ENCODE measurements at regions not wholly inside any gene's neighbourhood (a gene's known extent, or its start where the extent isn't known, plus 50 kb on each side); places are given as distances from the start of the nearest gene placed in this dataset.

DNA sequence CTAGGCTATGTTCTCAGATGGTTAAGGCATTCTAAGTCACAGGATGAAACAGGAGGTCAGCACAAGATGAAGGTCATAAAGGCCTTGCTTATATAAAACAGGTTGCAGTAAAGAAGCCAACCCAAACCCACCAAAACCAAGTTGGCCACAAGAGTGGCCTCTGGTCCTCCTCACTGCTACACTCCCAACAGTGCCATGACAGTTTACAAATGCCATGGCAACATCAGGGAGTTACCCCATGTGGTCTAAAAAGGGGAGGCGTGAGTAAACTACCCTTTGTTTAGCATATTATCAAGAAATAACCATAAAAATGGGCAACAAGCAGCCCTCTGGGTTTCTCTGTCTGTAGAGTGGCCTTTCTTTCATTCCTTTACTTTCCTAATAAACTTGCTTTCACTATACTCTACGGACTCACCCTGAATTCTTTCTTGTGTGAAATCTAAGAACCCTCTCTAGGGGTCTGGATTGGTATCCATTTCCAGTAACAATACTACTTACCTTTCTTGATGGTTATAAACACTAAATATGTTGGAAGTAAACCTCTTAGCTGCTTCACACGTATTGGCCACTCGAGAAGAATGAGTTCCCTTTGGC, 1237.9 kb downstream of the FAM181B start:
- no peak for DNase-seq

DNA sequence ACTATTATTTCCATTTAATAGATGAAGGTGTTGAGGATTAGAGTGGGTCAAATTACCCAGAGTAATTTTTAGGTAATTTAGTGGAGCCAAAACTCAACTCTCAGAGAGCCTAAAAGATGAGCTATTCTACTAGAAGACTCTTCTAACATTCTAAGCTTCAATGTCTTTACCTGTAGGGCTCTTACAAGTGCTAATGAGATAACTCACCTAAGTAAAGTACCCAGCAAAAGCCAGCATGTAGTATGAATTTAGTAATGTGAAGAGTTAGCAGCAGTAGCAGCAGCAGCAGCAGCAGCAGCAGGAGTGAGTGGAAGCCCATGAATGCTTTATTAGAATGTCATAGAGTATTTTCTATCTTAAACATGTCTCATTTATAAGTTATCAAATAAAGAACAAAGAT, 1239.2 kb downstream of the FAM181B start:
- no peak for DNase-seq

DNA sequence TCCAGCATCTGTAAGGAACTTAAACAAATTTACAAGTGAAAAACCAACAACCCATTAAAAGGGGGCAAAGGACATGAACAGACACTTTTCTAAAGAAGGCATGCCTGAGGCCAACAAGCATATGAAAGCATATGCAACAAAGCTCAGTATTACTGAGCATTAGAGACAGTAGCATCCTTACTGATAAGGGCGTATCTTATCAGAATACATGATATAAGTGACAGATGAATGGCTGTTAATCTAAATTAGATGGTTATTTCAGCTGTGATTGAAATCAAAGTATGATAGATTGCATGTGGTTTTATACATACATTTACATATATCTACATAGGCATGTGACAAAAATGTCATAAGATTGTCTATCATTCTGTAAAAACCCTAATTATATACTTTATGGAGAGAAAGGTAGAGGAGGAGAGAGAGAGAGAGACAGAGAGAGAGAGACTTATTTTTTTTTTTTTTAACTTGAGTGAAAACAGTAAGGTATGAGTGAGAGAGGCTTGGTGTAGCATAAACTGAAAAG, 1240.7 kb downstream of the FAM181B start:
- DNase-seq = no peak

- DNase-seq = no peak
Observed at GRCh38 chr11:81487109-81487508, 1246.6 kb downstream of the FAM181B start.

DNA sequence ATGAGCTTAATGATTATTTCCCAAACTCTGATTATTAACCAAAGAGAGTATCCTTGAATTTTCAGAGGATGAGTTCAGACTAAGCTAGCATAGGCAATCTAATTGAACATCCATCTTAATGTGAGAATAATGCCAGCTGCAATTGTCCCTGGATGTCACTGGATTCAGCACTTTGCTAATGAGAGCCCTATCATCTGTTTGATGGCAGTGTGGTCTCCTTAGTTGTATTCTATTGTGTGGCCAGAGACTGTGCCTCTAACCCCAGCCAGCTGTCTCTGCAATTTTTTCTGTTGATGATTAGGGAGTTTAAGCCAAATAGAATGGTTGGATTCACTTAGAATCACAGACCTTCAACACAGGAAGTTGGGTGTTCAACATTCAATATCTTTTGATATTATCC, 1249.5 kb downstream of the FAM181B start:
- DNase-seq = peak; percentile 23

GRCh38 chr11:81477277-81477676, 1256.4 kb downstream of the FAM181B start:
- no peak for DNase-seq

DNA sequence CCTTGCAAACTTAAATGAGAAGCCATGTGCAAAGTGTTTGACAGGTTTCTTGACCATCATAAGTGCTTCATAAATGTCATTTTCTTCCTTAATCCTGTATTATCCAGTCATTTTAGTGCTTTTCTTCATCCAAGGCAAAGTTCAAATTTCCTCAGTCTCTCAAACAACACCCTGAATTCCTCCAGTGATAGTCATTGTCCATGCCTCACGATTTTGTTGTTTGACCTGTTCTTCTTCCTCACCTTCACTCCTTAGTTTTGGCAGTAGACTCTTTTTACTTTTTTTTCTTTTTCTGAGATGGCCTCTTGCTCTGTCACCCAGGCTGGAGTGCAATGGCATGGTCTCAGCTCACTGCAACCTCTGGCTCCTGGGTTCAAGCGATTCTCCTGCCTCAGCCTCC, 1257.3 kb downstream of the FAM181B start:
- no peak for DNase-seq

DNA sequence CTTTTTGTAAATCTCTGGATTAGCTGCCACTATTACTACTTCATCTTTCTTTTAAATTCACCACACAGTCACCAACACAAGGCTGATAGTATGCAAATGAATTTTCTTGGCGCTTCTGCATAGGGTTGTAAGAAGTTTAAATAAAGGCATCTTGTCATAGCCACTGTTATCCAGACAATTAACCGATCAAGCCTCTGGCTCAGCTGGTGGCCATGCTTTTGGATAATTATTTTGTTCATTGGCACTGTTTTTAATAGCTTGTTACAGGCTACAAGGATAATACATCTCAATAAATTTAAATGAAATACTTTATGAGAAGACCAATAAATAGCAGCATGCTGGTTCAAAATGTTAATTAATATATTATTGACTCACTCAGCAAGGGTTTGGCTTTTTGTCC, 1261.0 kb downstream of the FAM181B start:
- no peak for DNase-seq

DNA sequence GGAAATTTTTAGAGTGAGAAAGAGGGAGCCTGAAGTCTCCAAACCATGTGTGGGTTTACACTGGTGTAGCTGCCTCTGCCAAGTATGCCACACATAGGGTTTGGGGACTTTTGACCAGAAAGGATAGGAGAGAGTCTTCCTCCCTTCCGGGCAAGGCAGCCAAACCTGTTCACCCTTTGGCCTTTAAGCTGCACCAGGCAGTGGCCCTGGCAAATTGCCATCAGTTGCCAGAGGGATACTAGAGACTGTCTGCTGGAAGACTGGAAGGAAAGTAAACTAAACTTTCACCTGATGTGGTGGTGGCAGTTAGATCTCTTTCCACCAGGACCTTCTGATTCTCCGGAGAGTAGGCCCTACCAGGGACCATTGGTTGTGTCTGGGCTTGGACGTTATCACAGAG, 1263.2 kb downstream of the FAM181B start:
- DNase-seq = peak; percentile 25

- no peak for DNase-seq
Observed at GRCh38 chr11:81459766-81460306, 1273.8 kb downstream of the FAM181B start.

- DNase-seq = no peak
Observed at GRCh38 chr11:81449588-81450156, 1284.0 kb downstream of the FAM181B start.

- no peak for DNase-seq
Observed at GRCh38 chr11:81444297-81444696, 1289.4 kb downstream of the FAM181B start.

GRCh38 chr11:81432333-81432732, 1301.3 kb downstream of the FAM181B start:
- DNase-seq = no peak

- no peak for DNase-seq
Observed at GRCh38 chr11:81424822-81425221, 1308.8 kb downstream of the FAM181B start.

DNA sequence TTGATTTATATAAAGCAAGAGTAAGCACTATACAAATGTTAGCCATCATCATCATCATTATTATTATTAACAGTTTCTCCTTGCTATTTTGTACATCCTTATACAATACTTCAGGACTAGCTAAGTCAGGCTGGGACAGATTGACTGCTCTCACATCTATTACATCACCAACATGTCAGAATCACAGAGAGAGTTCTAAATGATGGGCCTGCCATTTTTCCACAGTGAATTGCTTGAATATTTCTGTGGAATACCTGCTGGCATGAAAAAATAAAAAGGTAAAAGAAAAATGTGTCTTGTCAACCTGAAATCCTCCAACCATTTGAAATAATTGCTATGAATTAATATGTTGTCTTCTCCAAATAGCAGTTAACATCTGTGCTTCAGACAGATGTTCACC, 1311.3 kb downstream of the FAM181B start:
- no peak for DNase-seq

DNA sequence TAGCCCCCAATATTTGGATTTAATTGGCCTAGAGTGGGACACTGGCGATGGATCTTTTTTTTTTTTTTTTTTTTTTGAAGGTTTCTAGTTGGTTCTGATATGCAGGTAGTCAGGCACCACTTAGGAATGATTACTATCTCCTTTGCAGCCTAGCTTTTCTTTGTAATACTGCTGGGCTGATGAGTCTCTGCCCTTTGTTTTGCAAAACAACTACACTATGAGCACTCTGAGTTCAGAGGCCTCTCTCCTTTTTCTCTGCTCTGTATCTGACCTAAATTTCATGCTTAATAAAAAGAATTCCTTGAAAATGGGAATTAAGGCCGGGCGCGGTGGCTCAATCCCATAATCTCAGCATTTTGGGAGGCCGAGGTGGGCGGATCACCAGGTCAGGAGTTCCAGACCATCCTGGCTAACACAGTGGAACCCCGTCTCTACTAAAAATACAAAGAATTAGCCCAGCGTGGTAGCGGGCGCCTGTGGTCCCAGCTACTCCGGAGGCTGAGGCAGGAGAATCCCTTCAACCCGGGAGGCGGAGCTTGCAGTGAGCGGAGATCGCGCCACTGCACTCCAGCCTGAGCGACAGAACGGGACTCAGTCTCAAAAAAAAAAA, 1312.3 kb downstream of the FAM181B start:
- DNase-seq = no peak

- no peak for DNase-seq
Observed at GRCh38 chr11:81420668-81421250, 1312.9 kb downstream of the FAM181B start.

DNA sequence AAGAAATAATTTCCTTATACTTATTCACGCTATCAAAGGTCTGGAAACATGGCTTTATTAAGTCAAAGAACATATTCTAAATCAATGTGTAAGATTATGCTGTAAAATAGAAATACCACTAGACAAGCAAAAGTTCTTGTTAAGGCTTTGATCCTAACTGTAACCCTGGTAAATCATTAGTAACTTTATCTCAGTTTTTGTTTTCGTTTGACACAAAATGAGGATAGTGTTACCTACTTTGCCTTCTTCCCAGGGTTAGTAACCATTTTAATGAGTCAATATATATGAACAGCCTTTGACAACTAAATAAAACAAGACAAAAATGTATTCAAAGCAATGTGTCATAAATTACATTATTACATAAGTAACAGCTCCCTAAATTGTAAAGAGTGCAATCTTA, 1336.3 kb downstream of the FAM181B start:
- no peak for DNase-seq

DNA sequence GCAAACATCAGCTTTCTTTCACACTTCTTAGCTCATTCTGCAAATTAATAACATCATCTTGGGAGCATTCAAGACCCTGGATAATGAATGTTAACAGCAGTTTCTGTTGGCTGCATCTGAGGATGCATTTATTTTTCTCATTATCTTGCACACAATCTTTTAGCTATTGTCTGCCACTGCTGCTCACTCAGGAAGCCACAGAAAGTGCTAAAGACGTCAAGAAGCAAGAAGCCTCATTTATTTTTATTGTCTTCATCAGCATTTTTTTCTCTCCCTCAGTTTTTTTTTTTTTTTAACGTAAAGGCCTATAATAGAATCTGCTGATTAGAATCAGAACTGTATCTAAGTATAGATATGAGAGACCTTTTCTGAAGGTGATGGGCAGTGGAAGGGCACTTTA, 1339.4 kb downstream of the FAM181B start:
- no peak for DNase-seq

DNA sequence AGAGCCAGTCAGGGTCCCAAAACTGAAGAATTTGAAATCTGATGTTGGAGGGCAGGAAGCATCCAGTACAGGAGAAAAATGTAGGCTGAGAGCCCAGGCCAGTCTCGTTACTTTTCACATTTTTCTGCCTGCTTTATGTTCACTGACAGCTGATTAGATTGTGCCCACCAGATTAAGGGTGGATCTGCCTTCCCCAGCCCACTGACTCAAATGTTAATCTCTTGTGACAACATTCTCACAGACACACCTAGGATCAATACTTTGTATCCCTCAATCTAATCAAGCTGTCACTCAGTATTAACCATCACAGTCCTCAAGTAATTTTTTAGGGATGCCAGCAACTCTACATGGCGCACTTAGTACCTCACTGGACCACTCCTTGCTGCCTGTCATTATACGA, 1345.3 kb downstream of the FAM181B start:
- DNase-seq = no peak

DNA sequence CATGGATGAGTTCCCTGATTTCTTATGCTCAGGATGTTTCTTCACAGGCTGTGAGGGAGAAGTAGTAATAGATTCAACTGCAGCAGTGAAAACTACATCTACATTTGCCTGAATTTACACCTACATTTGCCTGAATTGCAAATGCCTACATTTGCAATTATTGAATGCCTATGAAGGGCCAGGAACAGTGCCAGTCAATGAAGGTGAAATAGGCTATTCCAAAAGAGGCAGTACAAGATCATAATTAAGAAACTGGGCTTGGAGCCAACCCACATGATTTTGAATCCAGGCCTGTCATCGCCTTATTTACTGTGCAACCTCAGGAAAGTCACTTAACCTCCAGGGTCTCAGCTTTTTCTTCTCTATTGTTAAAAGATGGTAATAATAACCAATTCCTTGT, 1353.3 kb downstream of the FAM181B start:
- peak; percentile 86 for DNase-seq

DNA sequence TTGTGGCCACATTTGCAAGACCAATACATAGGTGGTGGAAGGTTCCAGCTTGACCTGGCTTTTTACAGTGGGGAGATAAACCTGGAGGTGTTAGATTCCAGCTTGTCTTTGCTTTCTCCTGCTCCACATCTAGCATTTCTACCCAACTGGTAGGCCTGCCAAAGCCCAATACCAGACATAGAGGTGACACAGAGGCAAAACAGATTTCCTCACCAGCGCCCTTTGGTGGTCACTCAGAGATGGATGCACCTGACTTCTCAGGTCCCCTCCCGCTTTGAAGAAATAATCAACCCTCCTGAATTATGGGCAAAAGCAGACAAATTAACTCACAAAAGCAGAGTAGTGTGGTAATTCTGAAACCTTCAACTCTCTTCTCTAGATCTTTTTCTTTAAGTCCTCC, 1356.2 kb downstream of the FAM181B start:
- no peak for DNase-seq

- DNase-seq = no peak
Observed at GRCh38 chr11:81373986-81374385, 1359.7 kb downstream of the FAM181B start.

DNA sequence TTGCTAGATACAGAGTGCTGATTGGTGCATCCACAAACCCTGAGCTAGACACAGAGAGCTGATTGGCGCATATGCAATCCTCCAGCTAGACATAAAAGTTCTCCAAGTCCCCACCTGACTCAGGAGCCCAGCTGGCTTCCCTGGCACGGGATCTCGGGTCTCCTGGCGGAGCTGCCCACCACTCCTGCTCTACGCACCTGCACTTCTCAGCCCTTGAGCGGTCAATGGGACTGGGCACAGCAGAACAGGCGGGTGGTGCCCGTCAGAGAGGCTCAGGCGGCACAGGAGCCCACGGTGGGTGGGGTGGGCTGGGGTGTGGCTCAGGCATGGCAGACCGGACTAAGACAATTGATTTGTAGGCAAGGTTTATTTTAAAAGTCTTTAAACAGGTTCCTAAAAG, 1365.5 kb downstream of the FAM181B start:
- DNase-seq = no peak

All from NCI-H1105 treated with DMSO at 0.1 percent for 48 hours (cell line).